ENCODE measurements at regions not wholly inside any gene's neighbourhood (a gene's known extent, or its start where the extent isn't known, plus 50 kb on each side); places are given as distances from the start of the nearest gene placed in this dataset.

GRCh38 chr7:67758551-67758950, 761.9 kb downstream of the TYW1 start:
- no peak for ATAC-seq
- Histone ChIP-seq H3K4me1 (no peaks in the 10 kb centered on the region), H3K27me3 (ENCODE audit: low read depth) (no peaks in the 10 kb centered on the region), H3K27ac (no peak overlapping the region), H3K9me3 (no peaks in the 10 kb centered on the region), H3K36me3 (no peaks in the 10 kb centered on the region), H3K4me3 (no peak overlapping the region)
- DNase-seq = no peak
- no peak for TF ChIP-seq CTCF (IDR thresholded peaks at IDR 0.05)
- intact Hi-C loops (cut with DNase I) = no loop called here

GRCh38 chr7:67760971-67761370, 764.3 kb downstream of the TYW1 start:
- ATAC-seq = no peak
- no peak for TF ChIP-seq CTCF (IDR thresholded peaks at IDR 0.05)
- H3K27ac ChIP-seq = no peak overlapping the region

GRCh38 chr7:67762516-67762915, 765.9 kb downstream of the TYW1 start:
- no peak overlapping the region for H3K4me3 ChIP-seq
- ATAC-seq = no peak
- H3K27ac ChIP-seq = no peak overlapping the region
- no peaks in the 10 kb centered on the region for H3K36me3 ChIP-seq
- H3K9me3 ChIP-seq = no peaks in the 10 kb centered on the region
- intact Hi-C loops (cut with DNase I) = no loop called here
- no peaks in the 10 kb centered on the region for H3K27me3 ChIP-seq (ENCODE audit: low read depth)
- DNase-seq = no peak
- H3K4me1 ChIP-seq = no peaks in the 10 kb centered on the region
- TF ChIP-seq CTCF (IDR thresholded peaks at IDR 0.05) = no peak

More at GRCh38 chr7:67760971-67761370, 764.3 kb downstream of the TYW1 start:
- intact Hi-C loops (cut with DNase I) = no loop called here
- H3K4me1 ChIP-seq = no peaks in the 10 kb centered on the region
- no peak for DNase-seq
- no peak overlapping the region for H3K4me3 ChIP-seq
- no peaks in the 10 kb centered on the region for H3K36me3 ChIP-seq
- no peaks in the 10 kb centered on the region for H3K27me3 ChIP-seq (ENCODE audit: low read depth)
- H3K9me3 ChIP-seq = no peaks in the 10 kb centered on the region

- no peaks in the 10 kb centered on the region for H3K4me1 ChIP-seq
- H3K9me3 ChIP-seq = no peaks in the 10 kb centered on the region
- DNase-seq = no peak
- no peak for ATAC-seq
- H3K4me3 ChIP-seq = no peak overlapping the region
- H3K36me3 ChIP-seq = no peaks in the 10 kb centered on the region
- no peak overlapping the region for H3K27ac ChIP-seq
- intact Hi-C loops (cut with DNase I) = no loop called here
- H3K27me3 ChIP-seq (ENCODE audit: low read depth) = no peaks in the 10 kb centered on the region
- TF ChIP-seq CTCF (IDR thresholded peaks at IDR 0.05) = no peak
Measured at GRCh38 chr7:67764289-67764688, 767.7 kb downstream of the TYW1 start.

- no peaks in the 10 kb centered on the region for H3K36me3 ChIP-seq
- ATAC-seq (no peak), DNase-seq (no peak)
- no peak overlapping the region for H3K27ac ChIP-seq
- no peaks in the 10 kb centered on the region for H3K9me3 ChIP-seq
- no peaks in the 10 kb centered on the region for H3K4me1 ChIP-seq
- no peaks in the 10 kb centered on the region for H3K27me3 ChIP-seq (ENCODE audit: low read depth)
- TF ChIP-seq CTCF (IDR thresholded peaks at IDR 0.05) = no peak
- no peak overlapping the region for H3K4me3 ChIP-seq
- intact Hi-C loops (cut with DNase I) = no loop called here
Measured at GRCh38 chr7:67765481-67766175, 769.0 kb downstream of the TYW1 start.

All from lower lobe of right lung (tissue), 2 donors.